PFSK-1 (cell line): ENCODE measurements at regions not wholly inside any gene's neighbourhood (a gene's known extent, or its start where the extent isn't known, plus 50 kb on each side); places are given as distances from the start of the nearest gene placed in this dataset.

Experiments
- FOXP2 ChIP-seq: optimal IDR thresholded peaks from 2 replicates; pipeline ENCODE3; 2011; ENCODE audit warnings: borderline replicate concordance, control low read depth, inconsistent platforms; ENCODE audit not compliant: insufficient read depth; ENCODE audit errors: extremely low read length, extremely low read depth
- POLR2AphosphoS5 ChIP-seq: IDR thresholded peaks from 2 replicates; pipeline ENCODE4 v1.6.1; 2012; ENCODE audit warnings: low read depth, mild to moderate bottlenecking, control low read depth, low read length, moderate library complexity
- REST ChIP-seq, 2 experiments: IDR thresholded peaks; 2 replicates each; pipeline versions ENCODE4 v1.6.1 to v1.8.0; 2011 to 2012; ENCODE audit warnings: low read depth in 2 of 2, low read length in 2 of 2, control low read depth in 1 of 2, inconsistent platforms in 1 of 2, mild to moderate bottlenecking in 1 of 2, moderate library complexity in 1 of 2; ENCODE audit not compliant: insufficient read depth in 1 of 2
- SIN3A ChIP-seq: IDR thresholded peaks from 2 replicates; pipeline ENCODE4 v1.6.1; 2012; ENCODE audit warnings: mild to moderate bottlenecking, low read length, moderate library complexity, borderline replicate concordance; ENCODE audit not compliant: insufficient read depth
- TAF1 ChIP-seq: IDR thresholded peaks from 2 replicates; pipeline ENCODE4 v1.6.1; 2012; ENCODE audit warnings: low read length, control low read depth, borderline replicate concordance; ENCODE audit not compliant: insufficient read depth

- no peak for TF ChIP-seq SIN3A
- no peak for TF ChIP-seq REST (IDR thresholded peaks at IDR 0.05; ENCODE audit: insufficient read depth in 1 of 2, low read depth in 2 of 2, low read length in 2 of 2)
- TF ChIP-seq POLR2AphosphoS5: no peak
- TF ChIP-seq TAF1: no peak
- TF ChIP-seq FOXP2: no peak
Measured at GRCh38 chr2:105596411-105596921, 148.2 kb upstream of the NCK2 start.

- TF ChIP-seq REST (IDR thresholded peaks at IDR 0.05; ENCODE audit: insufficient read depth in 1 of 2, low read depth in 2 of 2, low read length in 2 of 2) (no peak), FOXP2 (no peak), SIN3A (no peak), TAF1 (no peak), POLR2AphosphoS5 (no peak)
Measured at GRCh38 chr2:105595536-105595935, 149.2 kb upstream of the NCK2 start.

- no peak for TF ChIP-seq TAF1
- no peak for TF ChIP-seq POLR2AphosphoS5
- no peak for TF ChIP-seq SIN3A
- TF ChIP-seq FOXP2: no peak
Measured at GRCh38 chr2:105593221-105593967, 151.3 kb upstream of the NCK2 start.

GRCh38 chr2:105592288-105592687, 152.4 kb upstream of the NCK2 start:
- no peak for TF ChIP-seq TAF1
- no peak for TF ChIP-seq SIN3A
- TF ChIP-seq FOXP2: no peak
- no peak for TF ChIP-seq POLR2AphosphoS5
- TF ChIP-seq REST (IDR thresholded peaks at IDR 0.05; ENCODE audit: insufficient read depth in 1 of 2, low read depth in 2 of 2, low read length in 2 of 2): no peak

- TF ChIP-seq FOXP2 (no peak), REST (IDR thresholded peaks at IDR 0.05; ENCODE audit: insufficient read depth in 1 of 2, low read depth in 2 of 2, low read length in 2 of 2) (no peak), SIN3A (no peak), POLR2AphosphoS5 (no peak), TAF1 (no peak)
Measured at GRCh38 chr2:105590780-105591660, 153.7 kb upstream of the NCK2 start.
